ENCODE measurements at regions not wholly inside any gene's neighbourhood (a gene's known extent, or its start where the extent isn't known, plus 50 kb on each side); places are given as distances from the start of the nearest gene placed in this dataset.

- peak overlapping the region; percentile 52 for H3K18ac ChIP-seq (ENCODE audit: insufficient read length, low read depth, low read length)
- H3K9me3 ChIP-seq (ENCODE audit: control insufficient read depth, low read depth, low read length), result no peaks in the 10 kb centered on the region
- peaks cover 3 to 6% of the 10 kb centered on the region in 2 experiments; a peak in 3 of 5 replicates for H3K9me3 Mint-ChIP-seq
- H4K8ac ChIP-seq (replicated peaks; ENCODE audit: insufficient read length, low read depth, low read length), result no peak overlapping the region
- peak overlapping the region; percentile 55 for H2BK5ac ChIP-seq (ENCODE audit: insufficient read length, low read length)
- peak overlapping the region; percentile 47 for H4K5ac ChIP-seq (ENCODE audit: insufficient read length, low read depth, low read length)
- peaks cover 0 to 4% (median 0%) of the 10 kb centered on the region in 3 experiments; a peak in 2 of 7 replicates for H3K36me3 Mint-ChIP-seq (ENCODE audit: insufficient read depth in 1 of 3, low read depth in 3 of 3)
- no peaks in the 10 kb centered on the region for H3K23me2 ChIP-seq (ENCODE audit: insufficient read length, low read depth, low read length, poor library complexity, severe bottlenecking)
- H3K4me3 Mint-ChIP-seq, result peak overlapping the region; percentile 14 to 40; a peak in 3 of 5 replicates
- peak overlapping the region; percentile 47 for H4K91ac ChIP-seq (ENCODE audit: insufficient read length, low read depth, low read length)
- H3T11ph ChIP-seq (ENCODE audit: low read length), result no peak overlapping the region
- H3K27ac ChIP-seq (ENCODE audit: insufficient read length, low read depth, low read length), result peak overlapping the region; percentile 95
- H3K27me3 Mint-ChIP-seq (ENCODE audit: low read depth), result peaks cover 9% of the 10 kb centered on the region; the same call in 1 of the 2 replicates
- peak overlapping the region; percentile 96 to 99 (median 97) for H3K27ac Mint-ChIP-seq
- H3K27me3 ChIP-seq (ENCODE audit: insufficient read depth, low read length), result no peaks in the 10 kb centered on the region
- WGBS (ENCODE audit: extremely low coverage, insufficient read length, low lambda C conversion rate), result no CpG with 5 or more reads among the region's 13 CpGs
- no peak overlapping the region for H3K23ac ChIP-seq (ENCODE audit: insufficient read length, low read depth, low read length)
- H3K56ac ChIP-seq (ENCODE audit: insufficient read length, low read depth, low read length), result no peak overlapping the region
- no peaks in the 10 kb centered on the region for H3K79me1 ChIP-seq (ENCODE audit: insufficient read depth, low read depth, low read length, poor library complexity, severe bottlenecking)
- no peak overlapping the region for H3K4me2 ChIP-seq (ENCODE audit: insufficient read depth, insufficient read length, low read length)
- peaks cover 73% of the 10 kb centered on the region in 2 experiments for H3K4me1 Mint-ChIP-seq
- H2BK15ac ChIP-seq (ENCODE audit: low read depth, low read length), result no peak overlapping the region
- no peak overlapping the region; the same call in 1 of the 2 replicates for H3K4ac ChIP-seq (ENCODE audit: low read depth, low read length)
- TF ChIP-seq CTCF (conservative IDR thresholded peaks at IDR 0.05), result no peak
- no peaks in the 10 kb centered on the region for H3K79me2 ChIP-seq (ENCODE audit: insufficient read depth, low read length)
- H3K4me1 ChIP-seq (ENCODE audit: insufficient read depth, low read length), result peaks cover 36% of the 10 kb centered on the region
- H2AK5ac ChIP-seq (ENCODE audit: insufficient read length, low read length), result peak overlapping the region; percentile 34
- no peaks in the 10 kb centered on the region for H4K20me1 ChIP-seq (ENCODE audit: control insufficient read depth, insufficient read depth, insufficient read length)
- no peak overlapping the region for H2AFZ ChIP-seq (ENCODE audit: low read length)
- H2BK12ac ChIP-seq (ENCODE audit: insufficient read length, low read depth, low read length), result no peak overlapping the region
- no peak overlapping the region for H2BK120ac ChIP-seq (ENCODE audit: low read depth, low read length, poor library complexity, severe bottlenecking)
- DNase-seq, result peak; percentile 85
- H3K14ac ChIP-seq (ENCODE audit: insufficient read depth, low read length), result 0 out of 2 replicates have a peak overlapping the region, but pooled peaks have one; percentile 8
- no peak overlapping the region for H3K9ac ChIP-seq (ENCODE audit: extremely low read depth, insufficient read length, low read length)
- no peak overlapping the region for H2BK20ac ChIP-seq (ENCODE audit: low read depth, low read length, poor library complexity, severe bottlenecking)
Measured at GRCh38 chr6:44662461-44663121, 275.1 kb downstream of the CDC5L start.

All from H9 (cell line).